Lung (tissue), 11 donors: ENCODE measurements at regions not wholly inside any gene's neighbourhood (a gene's known extent, or its start where the extent isn't known, plus 50 kb on each side); places are given as distances from the start of the nearest gene placed in this dataset.

Experiments used
- ATAC-seq: fragments of 200-7000 bp; cut with Tn5 transposase; one replicate; pipeline ENCODE4 v1.9.1; 2020; ENCODE audit warnings: moderate number of reproducible peaks; ENCODE audit not compliant: insufficient read depth, low FRiP score
- DNase-seq, 3 donors: peaks; one replicate each; pipeline ENCODE4 v3.0.0-alpha.2; 2013 to 2017
- H3K27ac ChIP-seq, 2 donors: one replicate each; pipeline ENCODE4 v1.5.1; 2013; ENCODE audit warnings: mild to moderate bottlenecking in 2 of 2, moderate library complexity in 2 of 2, control low read depth in 1 of 2, inconsistent platforms in 1 of 2, low read depth in 1 of 2, low read length in 1 of 2
- H3K27me3 ChIP-seq, 3 donors: one replicate each; pipeline ENCODE4 v1.5.1; 2013; ENCODE audit warnings: low read length in 2 of 3; ENCODE audit not compliant: control insufficient read depth in 3 of 3, insufficient read depth in 3 of 3
- H3K36me3 ChIP-seq, 4 donors: one replicate each; pipeline ENCODE4 v1.5.1; 2013; ENCODE audit warnings: low read length in 4 of 4, mild to moderate bottlenecking in 1 of 4, moderate library complexity in 1 of 4; ENCODE audit not compliant: control insufficient read depth in 4 of 4, insufficient read depth in 4 of 4
- H3K4me1 ChIP-seq, 5 donors: one replicate each; pipeline ENCODE4 v1.5.1; 2013; ENCODE audit warnings: low read length in 5 of 5, mild to moderate bottlenecking in 2 of 5, moderate library complexity in 1 of 5; ENCODE audit not compliant: control insufficient read depth in 5 of 5, insufficient read depth in 5 of 5
- H3K4me3 ChIP-seq: one replicate; pipeline ENCODE4 v1.5.1; 2013; ENCODE audit warnings: mild to moderate bottlenecking, control low read depth, moderate library complexity
- H3K9ac ChIP-seq, 2 donors: one replicate each; pipeline ENCODE4 v1.5.1; 2013; ENCODE audit warnings: low read length in 2 of 2, control low read depth in 1 of 2; ENCODE audit not compliant: insufficient read depth in 1 of 2
- H3K9me3 ChIP-seq, 4 donors: one replicate each; pipeline ENCODE4 v1.5.1; 2013; ENCODE audit warnings: low read length in 3 of 4, mild to moderate bottlenecking in 1 of 4, moderate library complexity in 1 of 4; ENCODE audit not compliant: control insufficient read depth in 4 of 4, insufficient read depth in 3 of 4
- WGBS, 2 donors: extraction: QIAGEN DNeasy Blood & Tissue Kit; methylation state at CpG; one replicate each; pipeline ENCODE4 v1.1.7; 2013; 5-methylcytosine and 5-hydroxymethylcytosine counted together
- TF ChIP-seq, protein P1 (sequence below): IDR thresholded peaks from 2 replicates; pipeline ENCODE4 v1.5.1; 2012; ENCODE audit warnings: mild to moderate bottlenecking; ENCODE audit errors: control extremely low read depth, extremely low read depth
- donor health status: control.
- donor health status: control.
- donor health status: Bipolar disorder and iron deficiency.
- donor health status: healthy.
- donor health status: DM: yes; HTN: yes; CAD: no.

DNA sequence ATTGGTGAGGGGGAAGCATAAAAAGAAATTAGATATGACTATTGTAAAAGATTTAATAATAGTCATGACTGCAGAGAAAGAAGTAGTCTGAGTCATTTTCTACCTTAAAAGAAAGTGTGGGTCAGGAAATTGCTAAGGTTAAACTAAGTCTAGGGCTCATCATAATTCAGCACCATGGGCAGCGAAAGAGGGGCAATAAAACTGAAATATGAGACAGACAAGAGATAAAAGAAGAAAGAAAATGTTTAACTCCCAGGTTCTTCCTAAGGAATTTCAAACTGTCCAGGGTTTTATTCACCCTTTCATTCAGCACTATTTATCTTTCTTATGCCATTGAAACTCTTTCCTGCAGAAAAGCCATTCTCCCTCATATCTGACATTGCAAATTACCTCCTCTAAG lies 114.4 kb upstream of the API5 start:
- Histone ChIP-seq H3K36me3 (no peaks in the 10 kb centered on the region), H3K27ac (no peak overlapping the region), H3K9me3 (peaks cover 0 to 1% (median 0%) of the 10 kb centered on the region in 4 donors), H3K9ac (no peak overlapping the region), H3K4me3 (no peak overlapping the region), H3K27me3 (no peaks in the 10 kb centered on the region), H3K4me1 (no peaks in the 10 kb centered on the region)
- peak in 1 of 3 donors; percentile 5 for DNase-seq
- 38 to 48% methylated on average over 1 of the region's 1 CpG for WGBS, 2 donors
- TF ChIP-seq, protein P1, sequence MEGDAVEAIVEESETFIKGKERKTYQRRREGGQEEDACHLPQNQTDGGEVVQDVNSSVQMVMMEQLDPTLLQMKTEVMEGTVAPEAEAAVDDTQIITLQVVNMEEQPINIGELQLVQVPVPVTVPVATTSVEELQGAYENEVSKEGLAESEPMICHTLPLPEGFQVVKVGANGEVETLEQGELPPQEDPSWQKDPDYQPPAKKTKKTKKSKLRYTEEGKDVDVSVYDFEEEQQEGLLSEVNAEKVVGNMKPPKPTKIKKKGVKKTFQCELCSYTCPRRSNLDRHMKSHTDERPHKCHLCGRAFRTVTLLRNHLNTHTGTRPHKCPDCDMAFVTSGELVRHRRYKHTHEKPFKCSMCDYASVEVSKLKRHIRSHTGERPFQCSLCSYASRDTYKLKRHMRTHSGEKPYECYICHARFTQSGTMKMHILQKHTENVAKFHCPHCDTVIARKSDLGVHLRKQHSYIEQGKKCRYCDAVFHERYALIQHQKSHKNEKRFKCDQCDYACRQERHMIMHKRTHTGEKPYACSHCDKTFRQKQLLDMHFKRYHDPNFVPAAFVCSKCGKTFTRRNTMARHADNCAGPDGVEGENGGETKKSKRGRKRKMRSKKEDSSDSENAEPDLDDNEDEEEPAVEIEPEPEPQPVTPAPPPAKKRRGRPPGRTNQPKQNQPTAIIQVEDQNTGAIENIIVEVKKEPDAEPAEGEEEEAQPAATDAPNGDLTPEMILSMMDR, result no peak
- ATAC-seq, result no peak

GRCh38 chr11:43200031-43200430 lies 111.8 kb upstream of the API5 start:
- DNase-seq (peak in 1 of 3 donors; percentile 6), ATAC-seq (no peak)

DNA sequence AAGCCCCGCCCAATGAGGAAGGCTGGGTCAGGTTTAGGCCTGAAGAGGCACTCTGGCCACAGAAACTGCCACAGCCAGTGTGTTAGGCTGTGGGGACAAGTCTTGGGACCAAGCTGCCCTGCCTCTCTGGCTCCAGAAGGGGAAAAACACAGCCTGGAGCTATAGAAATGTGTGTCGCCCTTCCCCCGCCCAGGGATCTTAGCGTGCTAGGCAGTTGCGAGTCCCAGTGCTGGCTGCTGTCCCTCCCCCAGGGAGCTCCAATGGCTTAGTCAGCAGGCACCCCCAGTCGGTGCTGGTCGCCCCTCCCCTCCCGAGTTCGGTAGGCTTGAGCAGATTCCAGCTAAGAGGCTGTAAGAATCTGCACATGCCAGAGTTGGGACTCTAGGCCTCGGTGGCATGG lies 99.5 kb upstream of the API5 start:
- Histone ChIP-seq H3K4me3 (no peak overlapping the region), H3K27me3 (no peaks in the 10 kb centered on the region), H3K27ac (no peak overlapping the region), H3K9me3 (peaks cover 0 to 5% (median under 1%) of the 10 kb centered on the region in 4 donors), H3K36me3 (no peaks in the 10 kb centered on the region), H3K4me1 (no peaks in the 10 kb centered on the region), H3K9ac (no peak overlapping the region)
- no peak for ATAC-seq
- TF ChIP-seq, protein P1, result no peak
- no peak for DNase-seq
- 67 to 73% methylated on average over 10 of the region's 10 CpGs for WGBS, 2 donors

More at GRCh38 chr11:43200031-43200430, 111.8 kb upstream of the API5 start:
- 50 to 57% methylated on average over 1 of the region's 1 CpG for WGBS, 2 donors
- TF ChIP-seq, protein P1, result no peak
- Histone ChIP-seq H3K27me3 (no peaks in the 10 kb centered on the region), H3K9me3 (peaks cover 0 to 1% (median 0%) of the 10 kb centered on the region in 4 donors), H3K36me3 (no peaks in the 10 kb centered on the region), H3K9ac (no peak overlapping the region), H3K27ac (no peak overlapping the region), H3K4me1 (no peaks in the 10 kb centered on the region), H3K4me3 (no peak overlapping the region)

GRCh38 chr11:43214471-43214870 lies 97.3 kb upstream of the API5 start:
- TF ChIP-seq, protein P1, result no peak
- DNase-seq, result no peak
- H3K4me3 ChIP-seq, result no peak overlapping the region
- no peaks in the 10 kb centered on the region for H3K4me1 ChIP-seq
- WGBS, 2 donors, result 34 to 58% methylated on average over 1 of the region's 1 CpG
- no peaks in the 10 kb centered on the region for H3K36me3 ChIP-seq
- H3K27me3 ChIP-seq, result no peaks in the 10 kb centered on the region
- no peak overlapping the region for H3K9ac ChIP-seq
- H3K27ac ChIP-seq, result no peak overlapping the region
- no peak for ATAC-seq
- peaks cover 0 to 5% (median under 1%) of the 10 kb centered on the region in 4 donors for H3K9me3 ChIP-seq
